Mononuclear cell (primary cell): ENCODE measurements at regions not wholly inside any gene's neighbourhood (a gene's known extent, or its start where the extent isn't known, plus 50 kb on each side); places are given as distances from the start of the nearest gene placed in this dataset.
"Not testable (repeated sequence)": the region's sequence is repeated elsewhere in the genome, so short reads cannot be mapped to it uniquely, and the experiment has no call there.

Experiments
- H3K27me3 ChIP-seq: 2 replicates; pipeline ENCODE4 v1.6.0; 2011; ENCODE audit warnings: low read length, control low read depth; ENCODE audit not compliant: insufficient read depth
- H3K4me1 ChIP-seq: 2 replicates; pipeline ENCODE4 v1.5.1; 2011; ENCODE audit warnings: mild to moderate bottlenecking, low read length, control low read depth; ENCODE audit not compliant: insufficient read depth
- H3K4me3 ChIP-seq: 2 replicates; pipeline ENCODE4 v1.5.1; 2011; ENCODE audit warnings: mild to moderate bottlenecking, low read length, moderate library complexity
- H3K9me3 ChIP-seq: 2 replicates; pipeline ENCODE4 v1.5.1; 2011; ENCODE audit warnings: low read depth, mild to moderate bottlenecking, control low read depth, low read length

DNA sequence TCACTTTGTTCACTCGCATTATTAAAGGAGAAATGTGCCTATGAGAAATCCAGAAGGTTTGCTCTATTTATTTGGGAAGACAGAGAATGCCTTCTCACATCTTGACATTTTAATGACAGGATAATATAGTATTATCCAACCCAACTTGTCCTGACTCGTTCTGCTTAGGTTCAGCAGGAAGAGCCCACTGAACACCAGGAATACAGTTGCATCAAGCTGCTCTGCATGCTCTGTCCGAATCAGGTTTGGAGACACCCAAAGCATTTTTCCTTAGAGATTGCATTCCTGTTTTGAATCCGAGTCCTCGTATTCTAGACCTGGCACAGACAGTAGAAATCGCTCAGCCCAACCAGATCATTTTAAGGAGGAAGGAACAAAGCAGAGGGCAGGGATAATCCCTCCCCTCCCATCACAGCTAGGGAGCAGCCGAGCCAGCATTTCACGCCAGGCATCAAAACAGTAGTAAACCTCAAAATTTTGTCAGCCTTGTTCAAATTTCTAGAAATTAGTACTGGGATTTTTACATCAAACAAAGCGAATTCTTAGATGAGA lies 837.4 kb upstream of the ID2 start:
- no peaks in the 10 kb centered on the region for H3K27me3 ChIP-seq
- no peak overlapping the region for H3K4me3 ChIP-seq
- peaks cover 8% of the 10 kb centered on the region for H3K4me1 ChIP-seq
- H3K9me3 ChIP-seq: no peaks in the 10 kb centered on the region

- Histone ChIP-seq H3K4me1 (peaks cover 8% of the 10 kb centered on the region), H3K27me3 (no peaks in the 10 kb centered on the region), H3K9me3 (no peaks in the 10 kb centered on the region), H3K4me3 (no peak overlapping the region)
These were observed 836.5 kb upstream of the ID2 start for GRCh38 chr2:7845332-7845731.

GRCh38 chr2:7846607-7847006 lies 835.2 kb upstream of the ID2 start:
- Histone ChIP-seq H3K27me3 (no peaks in the 10 kb centered on the region), H3K4me1 (peaks cover 4% of the 10 kb centered on the region)

GRCh38 chr2:7847321-7847720 lies 834.5 kb upstream of the ID2 start:
- Histone ChIP-seq H3K4me1 (no peaks in the 10 kb centered on the region), H3K4me3 (no peak overlapping the region), H3K9me3 (no peaks in the 10 kb centered on the region), H3K27me3 (no peaks in the 10 kb centered on the region)

More at GRCh38 chr2:7846607-7847006, 835.2 kb upstream of the ID2 start:
- Histone ChIP-seq H3K9me3 (no peaks in the 10 kb centered on the region), H3K4me3 (no peak overlapping the region)

- Histone ChIP-seq H3K9me3 (no peaks in the 10 kb centered on the region), H3K27me3 (no peaks in the 10 kb centered on the region), H3K4me3 (no peak overlapping the region), H3K4me1 (no peaks in the 10 kb centered on the region)
These were observed 832.8 kb upstream of the ID2 start for GRCh38 chr2:7849027-7849426.

DNA sequence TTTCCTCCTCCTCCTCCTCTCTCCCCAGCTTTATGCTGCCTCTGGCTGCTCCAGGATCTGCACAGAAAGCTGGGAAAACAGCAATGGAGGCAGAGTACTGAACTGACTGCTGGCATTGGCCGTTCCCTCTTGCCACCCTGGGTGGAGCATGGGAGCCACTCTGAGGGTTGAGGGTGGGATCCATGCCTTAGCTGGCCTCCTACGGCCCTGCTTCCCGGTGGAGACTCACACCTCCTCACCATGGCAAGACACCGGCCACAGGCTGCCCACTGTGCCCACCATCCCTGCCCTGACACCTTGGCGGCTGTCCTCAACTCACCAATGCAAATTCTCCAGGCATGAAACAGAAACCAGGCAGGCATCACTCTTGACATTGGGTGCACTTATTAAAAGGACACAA lies 832.3 kb upstream of the ID2 start:
- H3K4me3 ChIP-seq: no peak overlapping the region
- H3K9me3 ChIP-seq: no peaks in the 10 kb centered on the region
- H3K4me1 ChIP-seq: no peaks in the 10 kb centered on the region
- no peaks in the 10 kb centered on the region for H3K27me3 ChIP-seq

DNA sequence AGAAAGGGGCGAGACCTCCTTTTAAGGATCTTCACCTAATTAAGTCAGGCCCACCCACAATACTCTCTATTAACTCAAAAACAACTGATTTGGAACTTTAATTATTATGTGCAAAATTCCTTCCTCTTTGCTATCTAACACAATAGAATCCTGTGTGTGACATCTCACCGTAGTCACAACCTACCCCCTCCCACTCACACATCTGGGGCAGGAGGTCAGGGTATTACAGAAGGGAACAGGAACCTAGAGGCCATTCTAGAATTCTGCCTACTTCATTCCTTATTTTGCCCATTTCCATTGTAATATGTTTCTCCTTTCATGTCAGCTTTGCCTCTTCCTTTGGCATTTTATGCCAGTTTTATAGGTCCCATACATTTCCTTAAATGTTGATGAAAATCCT lies 829.3 kb upstream of the ID2 start:
- Histone ChIP-seq H3K4me1 (no peaks in the 10 kb centered on the region), H3K27me3 (no peaks in the 10 kb centered on the region), H3K4me3 (no peak overlapping the region), H3K9me3 (no peaks in the 10 kb centered on the region)

DNA sequence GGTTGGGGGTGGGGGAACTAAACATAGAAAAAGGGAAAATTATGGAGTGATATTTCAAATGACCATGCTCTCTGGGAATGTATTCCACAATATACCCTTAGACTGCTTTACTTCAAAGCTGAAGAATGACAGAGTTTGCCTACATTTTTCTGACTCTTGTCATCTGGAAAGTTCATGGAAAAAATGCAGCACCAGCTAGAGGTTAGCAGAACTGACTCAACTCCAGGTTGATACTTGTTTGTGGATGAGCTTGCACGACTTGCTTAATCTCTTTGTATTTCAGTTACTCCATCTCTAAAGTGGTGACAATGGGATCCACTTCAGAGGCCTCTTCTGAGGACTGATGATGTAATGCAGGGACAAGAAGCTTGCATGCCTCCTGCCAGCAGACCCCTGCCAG lies 824.0 kb upstream of the ID2 start:
- H3K27me3 ChIP-seq: no peaks in the 10 kb centered on the region
- H3K4me1 ChIP-seq: no peaks in the 10 kb centered on the region
- H3K4me3 ChIP-seq: no peak overlapping the region
- no peaks in the 10 kb centered on the region for H3K9me3 ChIP-seq

DNA sequence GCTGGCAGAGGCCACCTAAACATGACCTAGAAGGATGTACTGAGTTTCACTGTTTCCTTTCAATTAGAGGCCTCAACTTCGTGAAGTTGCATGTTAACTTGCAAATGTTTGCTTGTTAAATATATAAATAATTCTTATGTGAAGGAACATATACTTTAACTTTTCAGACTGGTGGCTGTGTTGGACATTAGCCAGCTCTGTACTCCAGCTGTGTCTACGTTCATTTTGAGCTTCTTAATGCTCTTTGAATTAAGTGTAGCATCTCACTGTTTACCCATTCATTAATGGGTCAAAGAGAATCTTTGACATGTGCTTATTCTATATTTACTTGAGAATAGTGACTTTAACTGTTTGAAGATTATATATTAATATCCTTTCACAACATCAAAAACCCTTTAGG lies 823.2 kb upstream of the ID2 start:
- Histone ChIP-seq H3K4me3 (no peak overlapping the region), H3K27me3 (no peaks in the 10 kb centered on the region), H3K4me1 (no peaks in the 10 kb centered on the region), H3K9me3 (no peaks in the 10 kb centered on the region)

DNA sequence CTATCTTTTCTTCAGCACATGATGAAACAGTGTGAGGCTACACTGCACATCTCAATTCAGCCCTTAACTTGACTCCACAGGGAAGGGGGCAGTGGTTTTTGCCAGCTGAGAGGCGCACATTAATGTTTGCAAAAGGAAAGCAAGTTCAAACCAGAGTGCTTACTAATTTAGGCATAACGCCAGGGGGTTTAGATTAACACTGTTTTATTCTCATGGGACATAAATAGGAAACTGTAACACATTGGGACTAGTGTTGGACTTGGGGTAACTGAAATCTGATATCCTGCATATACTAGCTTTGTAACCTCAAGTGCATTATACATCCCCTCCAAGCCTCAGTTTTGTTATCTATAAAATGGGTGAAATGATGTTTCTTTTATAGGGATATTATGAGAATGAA lies 821.2 kb upstream of the ID2 start:
- no peaks in the 10 kb centered on the region for H3K27me3 ChIP-seq
- H3K9me3 ChIP-seq: no peaks in the 10 kb centered on the region
- H3K4me3 ChIP-seq: no peak overlapping the region
- no peaks in the 10 kb centered on the region for H3K4me1 ChIP-seq

- peaks cover 11% of the 10 kb centered on the region for H3K4me1 ChIP-seq
- H3K27me3 ChIP-seq: no peaks in the 10 kb centered on the region
- H3K9me3 ChIP-seq: no peaks in the 10 kb centered on the region
- no peak overlapping the region for H3K4me3 ChIP-seq
These were observed 819.8 kb upstream of the ID2 start for GRCh38 chr2:7861910-7862702.

GRCh38 chr2:7866104-7866503 lies 815.8 kb upstream of the ID2 start:
- Histone ChIP-seq H3K4me3 (no peak overlapping the region), H3K27me3 (no peaks in the 10 kb centered on the region), H3K4me1 (peaks cover 29% of the 10 kb centered on the region), H3K9me3 (no peaks in the 10 kb centered on the region)

GRCh38 chr2:7866825-7867224 lies 815.0 kb upstream of the ID2 start:
- H3K4me1 ChIP-seq: peaks cover 29% of the 10 kb centered on the region

GRCh38 chr2:7867867-7868266 lies 814.0 kb upstream of the ID2 start:
- H3K27me3 ChIP-seq: no peaks in the 10 kb centered on the region
- no peaks in the 10 kb centered on the region for H3K9me3 ChIP-seq
- peaks cover 29% of the 10 kb centered on the region for H3K4me1 ChIP-seq
- H3K4me3 ChIP-seq: no peak overlapping the region

More at GRCh38 chr2:7866825-7867224, 815.0 kb upstream of the ID2 start:
- Histone ChIP-seq H3K4me3 (no peak overlapping the region), H3K9me3 (no peaks in the 10 kb centered on the region), H3K27me3 (no peaks in the 10 kb centered on the region)

- no peak overlapping the region for H3K4me3 ChIP-seq
- H3K9me3 ChIP-seq: no peaks in the 10 kb centered on the region
- H3K27me3 ChIP-seq: no peaks in the 10 kb centered on the region
- H3K4me1 ChIP-seq: peaks cover 29% of the 10 kb centered on the region
These were observed 813.0 kb upstream of the ID2 start for GRCh38 chr2:7868836-7869235.

DNA sequence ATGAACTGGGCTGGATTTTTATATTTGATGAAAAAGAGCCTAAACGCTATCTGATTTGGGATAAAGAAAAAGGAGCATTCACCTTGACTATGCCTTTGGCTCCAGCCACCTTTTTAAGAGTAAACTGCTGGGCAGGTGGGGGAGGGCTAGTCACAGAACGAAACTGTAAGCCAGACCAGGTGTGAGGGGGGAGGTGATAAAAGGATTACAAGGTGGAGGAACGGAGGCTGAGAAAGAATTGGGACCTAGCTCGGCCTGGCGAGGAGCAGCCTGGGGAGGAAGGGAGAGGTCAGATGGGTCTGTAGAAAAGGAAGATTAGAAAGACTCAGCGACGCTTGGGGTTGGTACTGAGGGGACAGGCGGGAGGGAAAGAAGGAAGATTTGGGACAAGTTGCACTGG lies 805.4 kb upstream of the ID2 start:
- H3K4me3 ChIP-seq, H3K9me3 ChIP-seq, H3K4me1 ChIP-seq, H3K27me3 ChIP-seq: not testable (repeated sequence)
